ENCODE measurements at regions not wholly inside any gene's neighbourhood (a gene's known extent, or its start where the extent isn't known, plus 50 kb on each side); places are given as distances from the start of the nearest gene placed in this dataset.

GRCh38 chr15:77824361-77825251 lies 191.9 kb upstream of the LINGO1 start:
- Histone ChIP-seq H3K27ac (no peak overlapping the region), H3K9me3 (no peaks in the 10 kb centered on the region), H3K36me3 (no peaks in the 10 kb centered on the region), H3K4me1 (peaks cover 0 to 9% (median 8%) of the 10 kb centered on the region in 3 donors), H3K4me3 (no peak overlapping the region), H3K27me3 (peaks cover 48% of the 10 kb centered on the region)
- WGBS, 2 donors (ENCODE audit: low coverage in 1 of 2), result 83% methylated on average over 6 of the region's 13 CpGs; no CpG with 5 or more reads in 1 of the 2 donors
- TF ChIP-seq POLR2A (IDR thresholded peaks at IDR 0.05) (no peak), POLR2AphosphoS5 (IDR thresholded peaks at IDR 0.05) (no peak), CTCF (IDR thresholded peaks at IDR 0.05) (no peak), EP300 (IDR thresholded peaks at IDR 0.05) (no peak)
- ATAC-seq, result no peak

- no peaks in the 10 kb centered on the region for H3K36me3 ChIP-seq
- H3K27ac ChIP-seq, result no peak overlapping the region
- peaks cover 57% of the 10 kb centered on the region for H3K27me3 ChIP-seq
- no peaks in the 10 kb centered on the region for H3K9me3 ChIP-seq
- H3K4me3 ChIP-seq, result no peak overlapping the region
- no peak for ATAC-seq
- peaks cover 0 to 18% (median 8%) of the 10 kb centered on the region in 3 donors for H3K4me1 ChIP-seq
- TF ChIP-seq POLR2AphosphoS5 (IDR thresholded peaks at IDR 0.05) (no peak), POLR2A (IDR thresholded peaks at IDR 0.05) (no peak), EP300 (IDR thresholded peaks at IDR 0.05) (no peak), CTCF (IDR thresholded peaks at IDR 0.05) (no peak)
- 73% methylated on average over 3 of the region's 4 CpGs; no CpG with 5 or more reads in 1 of the 2 donors for WGBS, 2 donors (ENCODE audit: low coverage in 1 of 2)
These were observed 191.0 kb upstream of the LINGO1 start for GRCh38 chr15:77823736-77824135.

GRCh38 chr15:77822631-77823230 lies 190.0 kb upstream of the LINGO1 start:
- Histone ChIP-seq H3K27me3 (peaks cover 67% of the 10 kb centered on the region), H3K4me1 (peaks cover 0 to 22% (median 8%) of the 10 kb centered on the region in 3 donors), H3K4me3 (no peak overlapping the region), H3K27ac (no peak overlapping the region), H3K36me3 (no peaks in the 10 kb centered on the region), H3K9me3 (no peaks in the 10 kb centered on the region)
- no peak for ATAC-seq
- 65 to 73% methylated on average over 5 to 6 of the region's 7 CpGs for WGBS, 2 donors (ENCODE audit: low coverage in 1 of 2)
- TF ChIP-seq EP300 (IDR thresholded peaks at IDR 0.05) (no peak), POLR2AphosphoS5 (IDR thresholded peaks at IDR 0.05) (no peak), CTCF (IDR thresholded peaks at IDR 0.05) (no peak), POLR2A (IDR thresholded peaks at IDR 0.05) (no peak)

- ATAC-seq, result no peak
- WGBS, 2 donors (ENCODE audit: low coverage in 1 of 2), result 81% methylated on average over 2 of the region's 2 CpGs; no CpG with 5 or more reads in 1 of the 2 donors
- peaks cover 0 to 22% (median 8%) of the 10 kb centered on the region in 3 donors for H3K4me1 ChIP-seq
- no peaks in the 10 kb centered on the region for H3K9me3 ChIP-seq
- TF ChIP-seq POLR2A (IDR thresholded peaks at IDR 0.05) (no peak), POLR2AphosphoS5 (IDR thresholded peaks at IDR 0.05) (no peak), CTCF (IDR thresholded peaks at IDR 0.05) (no peak), EP300 (IDR thresholded peaks at IDR 0.05) (no peak)
- H3K27me3 ChIP-seq, result peaks cover 75% of the 10 kb centered on the region
- H3K27ac ChIP-seq, result no peak overlapping the region
- no peak overlapping the region for H3K4me3 ChIP-seq
- H3K36me3 ChIP-seq, result no peaks in the 10 kb centered on the region
These were observed 189.2 kb upstream of the LINGO1 start for GRCh38 chr15:77821959-77822256.
